Choroid plexus epithelial cell (primary cell): ENCODE measurements at regions not wholly inside any gene's neighbourhood (a gene's known extent, or its start where the extent isn't known, plus 50 kb on each side); places are given as distances from the start of the nearest gene placed in this dataset.
"Not testable (repeated sequence)": the region's sequence is repeated elsewhere in the genome, so short reads cannot be mapped to it uniquely, and the experiment has no call there.

Experiments
- DNase-seq: peaks from one replicate; pipeline ENCODE4 v3.0.0-alpha.2; 2010; ENCODE audit warnings: low read depth
- H3K4me3 ChIP-seq: 2 replicates; pipeline ENCODE4 v1.5.1; 2011; ENCODE audit warnings: low read depth, mild to moderate bottlenecking, control low read depth, low read length, moderate library complexity
- CTCF ChIP-seq: conservative IDR thresholded peaks from 2 replicates; pipeline ENCODE4 v1.5.1; 2011; ENCODE audit warnings: low read depth, mild to moderate bottlenecking, control low read depth, inconsistent platforms, low read length, moderate library complexity

GRCh38 chr16:76713191-76713590 lies 436.0 kb downstream of the CNTNAP4 start:
- TF ChIP-seq CTCF = no peak
- DNase-seq = no peak
- no peak overlapping the region for H3K4me3 ChIP-seq

GRCh38 chr16:76716251-76716650 lies 439.1 kb downstream of the CNTNAP4 start:
- H3K4me3 ChIP-seq, DNase-seq: not testable (repeated sequence)

- no peak for DNase-seq
- no peak for TF ChIP-seq CTCF
- H3K4me3 ChIP-seq = no peak overlapping the region
These were observed 447.0 kb downstream of the CNTNAP4 start for GRCh38 chr16:76724181-76724580.

GRCh38 chr16:76729525-76729924 lies 452.3 kb downstream of the CNTNAP4 start:
- no peak for TF ChIP-seq CTCF
- H3K4me3 ChIP-seq = no peak overlapping the region

GRCh38 chr16:76732894-76733293 lies 455.7 kb downstream of the CNTNAP4 start:
- no peak for DNase-seq
- H3K4me3 ChIP-seq = no peak overlapping the region
- TF ChIP-seq CTCF = no peak

More at GRCh38 chr16:76729525-76729924, 452.3 kb downstream of the CNTNAP4 start:
- peak; percentile 0 for DNase-seq

GRCh38 chr16:76741623-76742022 lies 449.4 kb upstream of the MON1B start:
- no peak for DNase-seq
- H3K4me3 ChIP-seq = no peak overlapping the region
- TF ChIP-seq CTCF = no peak

- H3K4me3 ChIP-seq = no peak overlapping the region
- no peak for DNase-seq
- no peak for TF ChIP-seq CTCF
These were observed 442.3 kb upstream of the MON1B start for GRCh38 chr16:76748461-76749348.
